Hematopoietic multipotent progenitor cell treated with erythropoietin and hydrocortisone succinate and interleukin-3 and kit ligand, for 17 days (in vitro differentiated cells): ENCODE measurements at regions not wholly inside any gene's neighbourhood (a gene's known extent, or its start where the extent isn't known, plus 50 kb on each side); places are given as distances from the start of the nearest gene placed in this dataset.

Experiments
- DNase-seq: peaks from one replicate; pipeline ENCODE4 v3.0.0-alpha.2; 2015; ENCODE audit warnings: low spot score

- no peak for DNase-seq
Measured at GRCh38 chr5:135120951-135121350, 86.9 kb upstream of the PITX1 start.

- DNase-seq: no peak
Measured at GRCh38 chr5:135119481-135119880, 85.5 kb upstream of the PITX1 start.

- DNase-seq: no peak
Measured at GRCh38 chr5:135117590-135117989, 83.6 kb upstream of the PITX1 start.

- DNase-seq: no peak
Measured at GRCh38 chr5:135116160-135116561, 82.1 kb upstream of the PITX1 start.

- DNase-seq: no peak
Measured at GRCh38 chr5:135115591-135115990, 81.6 kb upstream of the PITX1 start.

- DNase-seq: no peak
Measured at GRCh38 chr5:135114759-135115158, 80.7 kb upstream of the PITX1 start.

- DNase-seq: no peak
Measured at GRCh38 chr5:135112008-135112725, 78.1 kb upstream of the PITX1 start.

GRCh38 chr5:135110785-135111596 lies 77.0 kb upstream of the PITX1 start:
- DNase-seq: no peak

- DNase-seq: no peak
Measured at GRCh38 chr5:135108992-135109391, 75.0 kb upstream of the PITX1 start.

GRCh38 chr5:135108569-135108968 lies 74.5 kb upstream of the PITX1 start:
- no peak for DNase-seq

GRCh38 chr5:135107986-135108385 lies 74.0 kb upstream of the PITX1 start:
- no peak for DNase-seq

- no peak for DNase-seq
Measured at GRCh38 chr5:135106610-135107471, 72.8 kb upstream of the PITX1 start.

- DNase-seq: no peak
Measured at GRCh38 chr5:135106136-135106535, 72.1 kb upstream of the PITX1 start.

GRCh38 chr5:135105105-135105484 lies 71.1 kb upstream of the PITX1 start:
- no peak for DNase-seq

- no peak for DNase-seq
Measured at GRCh38 chr5:135103575-135103853, 69.5 kb upstream of the PITX1 start.

GRCh38 chr5:135102716-135103574 lies 68.9 kb upstream of the PITX1 start:
- no peak for DNase-seq

- no peak for DNase-seq
Measured at GRCh38 chr5:135100431-135100830, 66.4 kb upstream of the PITX1 start.

- no peak for DNase-seq
Measured at GRCh38 chr5:135100011-135100410, 66.0 kb upstream of the PITX1 start.

GRCh38 chr5:135097390-135097789 lies 63.4 kb upstream of the PITX1 start:
- DNase-seq: no peak

GRCh38 chr5:135095871-135096270 lies 61.8 kb upstream of the PITX1 start:
- no peak for DNase-seq

GRCh38 chr5:135095052-135095715 lies 61.2 kb upstream of the PITX1 start:
- DNase-seq: no peak
